ENCODE measurements at regions not wholly inside any gene's neighbourhood (a gene's known extent, or its start where the extent isn't known, plus 50 kb on each side); places are given as distances from the start of the nearest gene placed in this dataset.

DNA sequence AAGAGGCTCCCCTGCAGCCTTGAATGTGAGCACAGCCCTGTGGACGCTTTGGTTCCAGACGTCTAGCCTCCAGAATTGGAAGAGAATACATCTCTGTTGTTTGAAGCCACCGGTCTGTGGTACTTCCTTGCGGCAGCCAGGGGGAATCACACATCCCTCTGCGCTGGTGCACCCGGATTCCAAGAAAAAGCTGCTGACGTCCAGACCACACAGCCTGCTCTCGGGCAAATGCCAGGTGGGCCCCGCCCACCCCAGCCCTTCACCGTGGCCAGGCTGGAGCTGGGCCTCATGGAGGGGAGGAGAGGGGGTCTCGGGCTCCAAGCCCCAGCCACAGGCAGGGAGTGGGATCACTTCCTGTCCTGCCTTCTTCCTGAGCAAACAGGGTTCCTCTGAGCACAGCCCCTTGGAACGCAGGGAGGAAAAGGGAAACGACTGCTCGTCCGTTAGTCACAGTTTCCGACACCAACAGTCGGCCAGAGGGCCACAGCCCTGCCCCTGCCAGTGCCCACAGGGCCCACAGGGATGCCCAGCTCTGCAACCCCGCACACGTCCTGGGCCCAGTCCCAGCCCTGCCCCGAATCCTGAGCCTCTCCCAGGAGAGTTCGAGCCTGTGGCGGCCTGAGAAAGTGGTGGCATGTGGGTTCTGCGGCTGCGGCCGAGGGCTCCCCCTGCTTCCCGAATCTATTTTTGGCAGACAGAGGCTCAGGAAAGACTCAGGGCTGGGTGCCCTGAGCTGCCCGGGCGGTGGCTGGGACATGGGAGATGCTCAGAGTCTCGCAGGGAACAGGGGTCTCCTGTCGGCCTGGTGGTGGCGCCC, 85.3 kb downstream of the RFLNA start:
- DNase-seq (ENCODE audit: extremely low read depth, low read depth), result peak; percentile 57
- TF ChIP-seq CTCF (IDR thresholded peaks at IDR 0.05; ENCODE audit: low read depth, low read length), result peak; percentile 65

GRCh38 chr12:124379379-124379937, 84.6 kb downstream of the RFLNA start:
- no peak for TF ChIP-seq CTCF (IDR thresholded peaks at IDR 0.05; ENCODE audit: low read depth, low read length)

GRCh38 chr12:124378926-124379325, 84.0 kb downstream of the RFLNA start:
- no peak for DNase-seq (ENCODE audit: extremely low read depth, low read depth)
- no peak for TF ChIP-seq CTCF (IDR thresholded peaks at IDR 0.05; ENCODE audit: low read depth, low read length)

More at GRCh38 chr12:124379379-124379937, 84.6 kb downstream of the RFLNA start:
- DNase-seq (ENCODE audit: extremely low read depth, low read depth), result no peak

DNA sequence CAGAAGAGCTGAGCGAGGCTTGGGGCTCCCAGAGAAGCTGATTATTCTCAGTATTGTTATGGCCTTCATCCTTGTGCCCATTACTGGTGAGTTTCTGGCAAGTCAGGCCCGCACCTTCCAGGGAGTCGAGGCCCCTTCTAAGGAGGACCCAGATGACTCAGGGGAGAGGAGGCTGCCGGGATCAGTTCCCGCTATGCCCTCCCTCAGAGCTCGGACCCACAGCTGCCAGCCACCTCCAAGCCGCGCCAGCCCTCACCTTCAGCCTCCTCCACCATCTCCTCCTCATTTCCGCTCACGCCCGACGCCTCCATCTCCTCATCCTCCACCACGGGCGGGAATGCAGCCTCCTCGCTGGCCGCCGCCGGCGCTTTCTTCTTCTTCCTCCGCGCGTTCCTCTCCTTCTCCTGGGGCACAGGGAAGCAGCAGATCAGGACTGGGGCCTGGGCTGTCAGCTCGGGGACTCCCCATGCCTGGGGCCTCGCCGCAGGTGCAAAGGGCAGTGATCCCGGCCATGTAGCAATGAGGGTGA, 83.2 kb downstream of the RFLNA start:
- TF ChIP-seq CTCF (IDR thresholded peaks at IDR 0.05; ENCODE audit: low read depth, low read length), result no peak
- DNase-seq (ENCODE audit: extremely low read depth, low read depth), result no peak

- no peak for DNase-seq (ENCODE audit: extremely low read depth, low read depth)
- no peak for TF ChIP-seq CTCF (IDR thresholded peaks at IDR 0.05; ENCODE audit: low read depth, low read length)
Measured at GRCh38 chr12:124376435-124376834, 81.5 kb downstream of the RFLNA start.

DNA sequence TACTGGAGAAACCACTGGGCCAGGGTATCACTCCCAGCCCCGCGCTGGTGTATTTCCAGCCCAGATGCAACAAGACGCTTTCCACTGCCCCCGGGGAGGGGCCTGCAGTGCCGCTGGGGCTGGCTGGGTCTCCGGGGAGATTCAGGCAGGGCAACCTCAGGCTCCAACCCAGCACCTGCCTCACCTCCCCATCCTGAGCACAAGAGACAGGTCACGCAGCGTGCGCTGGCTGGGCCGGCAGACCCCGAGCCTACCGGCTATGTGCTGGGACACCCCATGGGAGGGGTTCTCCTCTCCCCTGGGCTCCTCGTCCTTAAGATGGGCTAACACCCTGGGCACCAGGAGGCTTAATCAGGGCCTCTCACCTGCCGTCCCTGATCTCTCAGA, 80.9 kb downstream of the RFLNA start:
- DNase-seq (ENCODE audit: extremely low read depth, low read depth), result no peak
- TF ChIP-seq CTCF (IDR thresholded peaks at IDR 0.05; ENCODE audit: low read depth, low read length), result no peak

GRCh38 chr12:124375141-124375788, 80.4 kb downstream of the RFLNA start:
- TF ChIP-seq CTCF (IDR thresholded peaks at IDR 0.05; ENCODE audit: low read depth, low read length), result no peak
- no peak for DNase-seq (ENCODE audit: extremely low read depth, low read depth)
